HepG2 (cell line): ENCODE measurements at regions not wholly inside any gene's neighbourhood (a gene's known extent, or its start where the extent isn't known, plus 50 kb on each side); places are given as distances from the start of the nearest gene placed in this dataset.

Experiments
- CHD4 ChIP-seq: fragments of 200-600 bp; sonication (generic); IDR thresholded peaks from 2 replicates; pipeline ENCODE4 v1.7.0; 2017; ENCODE audit warnings: mild to moderate bottlenecking, low read length, borderline replicate concordance
- CREB1 ChIP-seq, 2 experiments: fragments of 450-650 bp in 1 of 2; IDR thresholded peaks; 2 replicates each; pipeline ENCODE4 v1.6.1; 2016 to 2017; ENCODE audit warnings: control low read depth in 1 of 2, mild to moderate bottlenecking in 1 of 2, missing compliant biosample characterization in 1 of 2, missing genetic modification characterization in 1 of 2
- CTCF ChIP-seq: sonication (generic); formaldehyde crosslinking; IDR thresholded peaks from 2 replicates; pipeline ENCODE4 v1.5.0; 2020; ENCODE audit warnings: mild to moderate bottlenecking, missing genetic modification reagents, moderate library complexity
- ERF ChIP-seq: IDR thresholded peaks from 2 replicates; pipeline ENCODE4 v1.6.1; 2018; ENCODE audit warnings: missing biosample characterization, missing genetic modification reagents
- ETV5 ChIP-seq: IDR thresholded peaks from 2 replicates; pipeline ENCODE4 v1.6.1; 2018; ENCODE audit warnings: missing biosample characterization, missing genetic modification reagents, inconsistent platforms, borderline replicate concordance
- GABPB1 ChIP-seq: IDR thresholded peaks from 2 replicates; pipeline ENCODE4 v1.6.1; 2016; ENCODE audit warnings: mild to moderate bottlenecking, missing genetic modification reagents, moderate library complexity, missing compliant biosample characterization
- KAT8 ChIP-seq: IDR thresholded peaks from 2 replicates; pipeline ENCODE4 v1.6.1; 2016; ENCODE audit warnings: missing genetic modification reagents, missing compliant biosample characterization
- POLR2AphosphoS5 ChIP-seq: IDR thresholded peaks from 2 replicates; pipeline ENCODE4 v1.6.1; 2012; ENCODE audit warnings: low read depth, low read length
- RXRB ChIP-seq: IDR thresholded peaks from 2 replicates; pipeline ENCODE4 v1.6.1; 2016; ENCODE audit warnings: borderline replicate concordance, missing genetic modification reagents, missing compliant biosample characterization
- SMAD3 ChIP-seq: sonication (generic); formaldehyde crosslinking; IDR thresholded peaks from 2 replicates; pipeline ENCODE4 v1.4.0; 2020; ENCODE audit warnings: missing genetic modification reagents
- SMC3 ChIP-seq: IDR thresholded peaks from 2 replicates; pipeline ENCODE4 v1.6.1; 2011; ENCODE audit warnings: low read length, improper control_type of control experiment
- ZNF883 ChIP-seq: sonication (generic); formaldehyde crosslinking; IDR thresholded peaks from 2 replicates; pipeline ENCODE4 v1.5.1; 2020; ENCODE audit warnings: mild to moderate bottlenecking, missing genetic modification reagents; ENCODE audit errors: not compliant biosample characterization

DNA sequence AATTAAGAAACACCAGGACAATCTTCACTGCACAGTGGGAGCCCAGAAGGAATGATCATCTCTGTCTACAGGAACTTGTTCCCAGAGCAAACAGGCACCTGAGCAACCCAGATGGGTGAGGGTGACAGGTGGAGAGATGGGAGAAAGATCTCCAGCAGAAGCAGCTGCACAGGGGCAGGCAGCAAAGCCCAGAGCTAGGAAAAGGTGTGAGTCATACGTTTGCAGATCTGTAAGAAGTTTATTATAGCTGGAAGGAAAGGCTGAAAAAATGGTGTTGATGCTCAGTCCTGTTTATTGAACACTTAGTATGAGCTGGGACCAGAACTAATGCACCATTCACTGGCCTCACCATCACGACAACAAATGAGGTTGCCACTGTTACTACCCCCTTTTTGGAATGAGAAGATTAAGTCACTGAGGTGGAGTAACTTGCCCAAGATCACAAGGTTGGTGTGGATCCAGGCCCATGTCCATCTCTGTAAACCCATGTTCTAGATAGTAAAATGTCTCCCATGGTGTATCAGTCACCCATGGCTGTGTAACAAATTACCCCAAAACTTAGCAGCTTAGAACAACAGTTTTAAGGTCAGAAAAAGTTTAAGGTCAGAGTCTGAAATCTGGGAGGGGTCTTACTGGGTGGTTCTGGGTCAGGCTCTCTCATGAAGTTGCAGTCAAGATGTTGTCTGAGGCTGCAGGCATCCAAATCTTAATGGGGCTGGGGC is 506.9 kb downstream of the RPS24 start:
- TF ChIP-seq ERF (no peak), GABPB1 (CRISPR knock-in tag) (no peak), CREB1 (IDR thresholded peaks at IDR 0.05) (no peak), CREB1 (CRISPR knock-in tag; IDR thresholded peaks at IDR 0.05) (no peak), POLR2AphosphoS5 (no peak), SMC3 (no peak), RXRB (CRISPR knock-in tag) (no peak), SMAD3 (no peak), CTCF (CRISPR knock-in tag) (no peak), KAT8 (CRISPR knock-in tag) (no peak), ETV5 (CRISPR knock-in tag) (no peak), ZNF883 (no peak), CHD4 (no peak)
